GM13976 (cell line): ENCODE measurements at regions not wholly inside any gene's neighbourhood (a gene's known extent, or its start where the extent isn't known, plus 50 kb on each side); places are given as distances from the start of the nearest gene placed in this dataset.

Source experiments
- DNase-seq: peaks from one replicate; pipeline ENCODE4 v3.0.0; 2012; ENCODE audit warnings: low spot score
- CTCF ChIP-seq: IDR thresholded peaks from 2 replicates; pipeline ENCODE4 v1.5.1; 2012; ENCODE audit warnings: borderline replicate concordance, mild to moderate bottlenecking; ENCODE audit not compliant: insufficient read depth; ENCODE audit errors: extremely low read depth, missing control alignments, control extremely low read depth
- in situ Hi-C: fragments of 300-500 bp; cut with MboI; formaldehyde crosslinking; loops from one replicate; pipeline ENCODE4 v1.12.0; 2022; ENCODE audit warnings: low sequenced_read_pairs, mixed read lengths, inconsistent platforms; ENCODE audit not compliant: unreplicated experiment

DNA sequence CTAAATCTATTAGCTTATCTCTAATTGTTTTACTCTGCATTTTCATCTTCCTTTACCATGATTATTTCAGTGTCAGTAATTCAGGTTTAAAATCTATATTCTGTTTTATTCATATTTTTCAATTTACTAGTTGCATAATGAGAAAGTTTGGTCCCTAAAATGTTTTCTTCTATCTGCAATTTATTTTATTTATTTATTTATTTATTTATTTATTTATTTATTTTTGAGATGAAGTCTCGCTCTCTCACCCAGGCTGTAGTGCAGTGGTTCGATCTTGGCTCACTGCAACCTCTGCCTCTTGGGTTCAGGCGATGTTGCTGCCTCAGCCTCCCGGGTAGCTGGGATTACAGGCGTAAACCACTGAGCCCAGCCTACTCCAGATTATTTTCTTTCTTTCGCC, 1597.3 kb downstream of the CDH8 start:
- no peak for DNase-seq
- in situ Hi-C loops = no loop called here
- TF ChIP-seq CTCF = no peak

GRCh38 chr16:60432472-60432871, 1603.8 kb downstream of the CDH8 start:
- no peak for DNase-seq
- in situ Hi-C loops = no loop called here
- no peak for TF ChIP-seq CTCF

GRCh38 chr16:60419859-60420258, 1616.4 kb downstream of the CDH8 start:
- DNase-seq = no peak
- TF ChIP-seq CTCF = no peak
- in situ Hi-C loops = no loop called here

GRCh38 chr16:60414613-60415012, 1621.6 kb downstream of the CDH8 start:
- in situ Hi-C loops = no loop called here
- DNase-seq = no peak

GRCh38 chr16:60413969-60414368, 1622.3 kb downstream of the CDH8 start:
- no peak for TF ChIP-seq CTCF
- DNase-seq = no peak
- in situ Hi-C loops = no loop called here

More at GRCh38 chr16:60414613-60415012, 1621.6 kb downstream of the CDH8 start:
- no peak for TF ChIP-seq CTCF

DNA sequence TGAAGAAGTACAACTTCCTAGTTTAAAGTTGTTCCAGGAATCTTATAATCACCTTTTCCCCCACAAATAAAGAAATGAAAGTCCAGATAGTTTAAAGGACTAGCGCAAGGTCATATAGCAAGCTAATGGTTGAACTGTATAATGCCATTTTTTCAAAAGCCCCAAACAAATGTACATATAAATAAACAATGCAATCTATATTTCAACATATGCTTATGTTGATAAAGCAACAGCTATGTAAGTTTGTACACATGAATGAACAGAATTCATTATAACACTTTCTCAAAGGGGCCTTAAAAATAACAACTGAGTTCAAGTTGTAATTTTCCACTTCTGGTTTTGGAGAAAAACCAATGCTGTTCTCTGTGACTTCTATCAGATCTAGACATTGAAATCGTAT, 1628.6 kb downstream of the CDH8 start:
- DNase-seq = no peak
- TF ChIP-seq CTCF = no peak
- in situ Hi-C loops = no loop called here

- no peak for DNase-seq
- no peak for TF ChIP-seq CTCF
- in situ Hi-C loops = no loop called here
These were observed 1629.2 kb downstream of the CDH8 start for GRCh38 chr16:60407034-60407433.
